Adrenal gland (tissue), 9 donors: ENCODE measurements at regions not wholly inside any gene's neighbourhood (a gene's known extent, or its start where the extent isn't known, plus 50 kb on each side); places are given as distances from the start of the nearest gene placed in this dataset.

ENCODE experiments used
- DNase-seq, 7 donors: peaks; one replicate each; pipeline ENCODE4 v3.0.0-alpha.2; 2019 to 2020
- H3K27ac ChIP-seq, 5 donors: fragments of 200-600 bp; sonication (generic) in 4 of 5; 1 replicate in 3 of 5; 2 replicates in 2 of 5; pipeline versions ENCODE4 v1.5.1 to v1.8.0; 2016 to 2020; ENCODE audit warnings: mild to moderate bottlenecking in 1 of 5
- H3K27me3 ChIP-seq: fragments of 200-600 bp; 2 replicates; pipeline ENCODE4 v1.8.0; 2021
- H3K36me3 ChIP-seq, 2 donors: fragments of 200-600 bp; replicated peaks in 1 of 2; 1 replicate in 1 of 2; 2 replicates in 1 of 2; pipeline versions ENCODE4 v1.5.1 to v1.8.0; 2018 to 2022
- H3K4me1 ChIP-seq, 2 donors: fragments of 200-600 bp; replicated peaks in 1 of 2; 1 replicate in 1 of 2; 2 replicates in 1 of 2; pipeline versions ENCODE4 v1.5.1 to v1.8.0; 2018 to 2021
- H3K4me3 ChIP-seq, 4 donors: fragments of 200-600 bp; sonication (generic) in 3 of 4; one replicate each; pipeline ENCODE4 v1.5.1; 2016 to 2018
- H3K9me3 ChIP-seq, 3 donors: fragments of 200-600 bp; sonication (generic) in 1 of 3; replicated peaks in 1 of 3; 1 replicate in 2 of 3; 2 replicates in 1 of 3; pipeline versions ENCODE4 v1.5.1 to v1.8.0; 2016 to 2021
- CTCF ChIP-seq, 6 experiments: fragments of 450-650 bp in 4 of 6; fragments of 200-600 bp in 2 of 6; sonication (generic) in 1 of 6; IDR thresholded peaks; 1 replicate in 5 of 6; 2 replicates in 1 of 6; pipeline versions ENCODE4 v1.5.1 to v1.8.0; 2016 to 2021; ENCODE audit warnings: antibody characterized with exemption in 6 of 6, mild to moderate bottlenecking in 2 of 6, moderate library complexity in 1 of 6
- POLR2A ChIP-seq, 2 donors: fragments of 450-650 bp; IDR thresholded peaks; one replicate each; pipeline ENCODE4 v1.6.1; 2017; ENCODE audit warnings: antibody characterized with exemption in 2 of 2, mild to moderate bottlenecking in 2 of 2, moderate library complexity in 1 of 2
- WGBS, 4 donors: extraction: QIAGEN DNeasy Blood & Tissue Kit in 2 of 4; methylation state at CpG; one replicate each; pipeline versions ENCODE4 v1.1.5 to v1.1.7; 2013 to 2017; 5-methylcytosine and 5-hydroxymethylcytosine counted together
- intact Hi-C, 2 donors: fragments of 100-400 bp; cut with DNase I; formaldehyde crosslinking; loops; one replicate each; pipeline versions ENCODE4 v1.14.1 to v1.15.0; 2022 to 2023
- donor health status: healthy with polysubstance abuse.
- donor health status: Bipolar disorder and iron deficiency.
- donor health status: DM: yes; HTN: yes; CAD: no.
- donor health status: DM: no; HTN: no; CAD: no.
- donor health status: DM: no; HTN: no; CAD: no.

- DNase-seq = no peak
- intact Hi-C loops = no loop called here
- WGBS, 4 donors = 60 to 95% (median 88%) methylated on average over 2 of the region's 2 CpGs
- Histone ChIP-seq H3K4me1 (no peaks in the 10 kb centered on the region), H3K27me3 (no peaks in the 10 kb centered on the region), H3K4me3 (no peak overlapping the region), H3K9me3 (peaks cover 0 to 9% (median 0%) of the 10 kb centered on the region in 3 donors), H3K27ac (no peak overlapping the region), H3K36me3 (no peaks in the 10 kb centered on the region)
- no peak for TF ChIP-seq CTCF (IDR thresholded peaks at IDR 0.05)
- TF ChIP-seq POLR2A (IDR thresholded peaks at IDR 0.05) = no peak
Observed at GRCh38 chr4:124566030-124566429, 146.5 kb downstream of the ANKRD50 start.

- no peak for DNase-seq
- intact Hi-C loops = no loop called here
- Histone ChIP-seq H3K4me3 (no peak overlapping the region), H3K27ac (no peak overlapping the region), H3K27me3 (no peaks in the 10 kb centered on the region), H3K4me1 (no peaks in the 10 kb centered on the region), H3K36me3 (no peaks in the 10 kb centered on the region), H3K9me3 (peaks cover 0 to 10% (median 0%) of the 10 kb centered on the region in 3 donors)
- no peak for TF ChIP-seq CTCF (IDR thresholded peaks at IDR 0.05)
- TF ChIP-seq POLR2A (IDR thresholded peaks at IDR 0.05) = no peak
- WGBS, 4 donors = 75 to 90% (median 85%) methylated on average over 4 of the region's 4 CpGs
Observed at GRCh38 chr4:124573056-124573455, 139.5 kb downstream of the ANKRD50 start.

- Histone ChIP-seq H3K9me3 (no peaks in the 10 kb centered on the region), H3K27ac (no peak overlapping the region), H3K27me3 (no peaks in the 10 kb centered on the region), H3K36me3 (no peaks in the 10 kb centered on the region), H3K4me1 (no peaks in the 10 kb centered on the region), H3K4me3 (no peak overlapping the region)
- intact Hi-C loops = no loop called here
- TF ChIP-seq CTCF (IDR thresholded peaks at IDR 0.05) (no peak), POLR2A (IDR thresholded peaks at IDR 0.05) (no peak)
- DNase-seq = no peak
Observed at GRCh38 chr4:124579896-124580295, 132.6 kb downstream of the ANKRD50 start.

- H3K4me3 ChIP-seq = no peak overlapping the region
- no peak overlapping the region for H3K27ac ChIP-seq
- no peaks in the 10 kb centered on the region for H3K4me1 ChIP-seq
- TF ChIP-seq CTCF (IDR thresholded peaks at IDR 0.05) (no peak), POLR2A (IDR thresholded peaks at IDR 0.05) (no peak)
- no peak for DNase-seq
- intact Hi-C loops = no loop called here
- no peaks in the 10 kb centered on the region for H3K9me3 ChIP-seq
- H3K36me3 ChIP-seq = no peaks in the 10 kb centered on the region
- no peaks in the 10 kb centered on the region for H3K27me3 ChIP-seq
- WGBS, 4 donors = 89 to 100% (median 95%) methylated on average over 1 of the region's 1 CpG
Observed at GRCh38 chr4:124583797-124584196, 128.7 kb downstream of the ANKRD50 start.
